ENCODE measurements at regions not wholly inside any gene's neighbourhood (a gene's known extent, or its start where the extent isn't known, plus 50 kb on each side); places are given as distances from the start of the nearest gene placed in this dataset.

DNA sequence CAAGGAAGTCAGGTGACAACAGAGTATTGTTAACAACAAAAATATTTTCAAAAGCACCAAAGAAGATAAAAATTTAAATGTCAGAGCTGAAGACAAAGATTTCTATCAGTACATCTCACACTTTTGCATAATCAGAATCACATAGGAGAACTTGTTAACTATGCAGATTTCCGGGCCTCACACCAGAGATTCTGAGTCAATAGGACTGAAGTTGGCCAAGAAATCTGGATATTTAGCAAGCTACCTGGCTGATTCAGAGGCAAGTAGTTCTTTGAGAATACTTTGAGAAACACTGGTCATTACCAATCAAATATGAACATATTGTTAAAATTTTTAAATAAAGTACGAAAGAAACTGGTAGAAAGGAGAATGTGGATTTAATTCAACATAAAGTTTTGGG lies 80.5 kb upstream of the GLIS3 start:
- Mint-ChIP-seq H3K4me1 (no peaks in the 10 kb centered on the region), H3K36me3 (ENCODE audit: insufficient read depth) (no peaks in the 10 kb centered on the region), H3K9me3 (no peaks in the 10 kb centered on the region), H3K4me3 (no peak overlapping the region), H3K27me3 (peaks cover 10% of the 10 kb centered on the region), H3K27ac (ENCODE audit: low read depth) (no peak overlapping the region)
- ATAC-seq (replicated peaks; ENCODE audit: extremely low read depth, poor library complexity, severe bottlenecking), result no peak
- DNase-seq (ENCODE audit: low spot score in 2 of 2), result no peak

DNA sequence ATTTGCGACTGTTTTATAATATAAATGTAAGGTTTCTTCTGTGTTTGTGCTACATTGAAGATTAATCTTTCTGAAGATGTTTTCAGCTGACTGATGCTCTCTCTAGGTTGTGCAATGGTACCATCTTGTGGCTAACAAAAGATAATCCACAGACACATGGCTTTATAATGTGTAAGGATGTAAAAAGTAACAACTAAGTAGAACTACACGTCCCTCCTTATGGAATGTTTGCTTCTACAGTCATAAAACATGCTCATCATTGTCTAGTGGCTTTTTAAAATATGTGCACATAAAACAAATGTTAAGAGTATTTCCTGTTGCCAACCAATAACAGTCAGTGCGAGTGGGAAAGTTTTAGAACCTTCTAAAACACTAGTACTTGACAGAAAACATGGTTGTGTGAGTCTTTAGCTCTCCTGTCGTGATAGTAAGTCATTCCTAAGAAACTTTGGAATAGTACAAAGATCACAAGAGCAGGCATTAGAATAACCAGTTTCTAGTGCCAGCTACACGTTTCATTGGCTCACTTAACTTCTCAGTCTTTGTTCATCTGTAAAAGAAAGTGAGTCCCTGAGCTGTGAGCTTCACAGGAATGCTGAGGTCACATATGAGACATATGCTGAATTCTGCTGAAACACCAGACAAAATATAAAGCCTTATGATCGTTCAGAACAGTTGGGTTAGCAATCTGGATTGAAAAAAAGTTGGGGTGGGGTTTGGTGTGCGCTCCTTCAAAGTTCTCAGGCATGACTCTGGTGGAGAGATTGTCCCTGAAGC lies 75.7 kb upstream of the GLIS3 start:
- no peak overlapping the region for H3K4me3 Mint-ChIP-seq
- DNase-seq (ENCODE audit: low spot score in 2 of 2) (no peak), ATAC-seq (replicated peaks; ENCODE audit: extremely low read depth, poor library complexity, severe bottlenecking) (no peak)
- peaks cover 45% of the 10 kb centered on the region for H3K27me3 Mint-ChIP-seq
- no peaks in the 10 kb centered on the region for H3K4me1 Mint-ChIP-seq
- H3K36me3 Mint-ChIP-seq (ENCODE audit: insufficient read depth), result no peaks in the 10 kb centered on the region
- H3K9me3 Mint-ChIP-seq, result no peaks in the 10 kb centered on the region
- no peak overlapping the region for H3K27ac Mint-ChIP-seq (ENCODE audit: low read depth)

DNA sequence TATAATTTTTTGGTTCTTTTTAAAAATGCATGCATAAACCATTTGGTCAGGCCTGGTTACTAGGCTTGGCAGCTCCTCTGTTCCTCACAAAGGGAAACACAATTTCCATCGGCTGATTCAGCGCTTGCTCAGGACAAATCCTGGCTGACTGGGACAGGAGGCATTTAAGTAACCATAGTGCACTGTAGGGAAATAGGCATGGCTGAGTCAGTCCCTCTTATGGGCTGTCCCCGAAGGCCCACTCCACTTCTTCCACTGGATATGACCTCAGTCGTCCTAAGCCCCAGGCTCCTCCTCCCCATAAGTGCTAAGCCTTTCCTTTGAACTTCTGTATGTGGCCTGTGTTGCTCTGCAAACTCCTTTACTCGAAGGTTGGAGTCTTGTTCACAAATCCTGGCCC lies 71.2 kb upstream of the GLIS3 start:
- no peaks in the 10 kb centered on the region for H3K9me3 Mint-ChIP-seq
- no peak overlapping the region for H3K4me3 Mint-ChIP-seq
- ATAC-seq (replicated peaks; ENCODE audit: extremely low read depth, poor library complexity, severe bottlenecking), result no peak
- H3K36me3 Mint-ChIP-seq (ENCODE audit: insufficient read depth), result no peaks in the 10 kb centered on the region
- no peaks in the 10 kb centered on the region for H3K4me1 Mint-ChIP-seq
- H3K27ac Mint-ChIP-seq (ENCODE audit: low read depth), result no peak overlapping the region
- peaks cover 61% of the 10 kb centered on the region for H3K27me3 Mint-ChIP-seq
- DNase-seq (ENCODE audit: low spot score in 2 of 2), result no peak

DNA sequence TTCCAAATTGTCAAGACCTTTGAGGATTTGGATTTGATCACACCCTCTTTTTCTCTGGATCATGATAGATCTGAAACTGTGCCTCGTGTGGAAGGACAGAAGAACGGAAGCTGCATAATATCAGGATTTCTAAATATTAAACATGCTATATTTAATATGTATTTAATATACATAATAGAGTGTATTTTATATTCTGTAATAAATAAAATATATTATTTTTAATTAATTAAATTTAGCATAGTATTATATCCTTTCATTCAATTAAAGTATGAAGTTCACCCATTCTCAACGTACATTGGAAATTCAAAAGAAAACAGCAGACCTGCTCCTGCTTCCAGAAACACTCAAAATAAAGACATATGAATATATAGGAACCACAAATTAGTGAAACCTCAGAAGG lies 70.6 kb upstream of the GLIS3 start:
- H3K36me3 Mint-ChIP-seq (ENCODE audit: insufficient read depth), result no peaks in the 10 kb centered on the region
- no peak for ATAC-seq (replicated peaks; ENCODE audit: extremely low read depth, poor library complexity, severe bottlenecking)
- H3K9me3 Mint-ChIP-seq, result no peaks in the 10 kb centered on the region
- H3K4me3 Mint-ChIP-seq, result no peak overlapping the region
- H3K27me3 Mint-ChIP-seq, result peaks cover 55% of the 10 kb centered on the region
- H3K4me1 Mint-ChIP-seq, result no peaks in the 10 kb centered on the region
- no peak for DNase-seq (ENCODE audit: low spot score in 2 of 2)
- no peak overlapping the region for H3K27ac Mint-ChIP-seq (ENCODE audit: low read depth)

DNA sequence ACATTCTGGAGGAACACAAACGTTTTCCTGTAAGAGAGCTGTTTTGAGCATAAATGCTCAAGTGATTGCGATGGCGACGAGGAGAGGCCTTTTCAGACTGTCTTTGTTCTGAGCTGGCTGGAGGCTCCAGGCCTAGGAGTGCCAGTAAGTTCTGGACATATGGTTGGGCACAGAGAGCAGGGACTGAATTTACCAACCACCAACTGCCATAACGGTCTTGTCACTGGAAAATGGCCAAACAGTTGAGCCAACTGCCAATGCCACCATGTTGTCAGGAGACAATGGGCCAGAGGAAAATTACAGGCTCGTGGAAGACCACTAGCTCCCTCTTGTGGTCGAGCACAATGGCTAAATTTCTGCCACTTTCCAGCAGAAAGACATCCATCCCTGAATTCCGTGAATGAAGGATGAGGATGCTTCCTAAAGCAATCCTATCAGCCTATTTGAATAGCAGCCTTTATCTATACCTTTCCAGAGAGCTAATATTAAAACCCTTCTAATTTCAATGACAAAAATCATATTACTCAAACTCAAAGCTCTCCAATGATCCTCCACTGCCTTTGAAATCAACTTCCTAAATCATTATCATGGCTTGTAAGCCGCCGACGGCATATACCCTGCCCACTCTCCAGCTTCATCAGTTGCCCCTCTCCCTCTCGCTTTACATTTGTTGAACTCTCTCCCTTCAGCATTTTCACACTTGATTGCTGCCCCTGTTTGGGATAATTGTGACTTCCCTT lies 66.9 kb upstream of the GLIS3 start:
- no peak overlapping the region for H3K4me3 Mint-ChIP-seq
- peaks cover 27% of the 10 kb centered on the region for H3K27me3 Mint-ChIP-seq
- no peaks in the 10 kb centered on the region for H3K36me3 Mint-ChIP-seq (ENCODE audit: insufficient read depth)
- H3K27ac Mint-ChIP-seq (ENCODE audit: low read depth), result no peak overlapping the region
- no peak for DNase-seq (ENCODE audit: low spot score in 2 of 2)
- no peak for ATAC-seq (replicated peaks; ENCODE audit: extremely low read depth, poor library complexity, severe bottlenecking)
- H3K9me3 Mint-ChIP-seq, result no peaks in the 10 kb centered on the region
- no peaks in the 10 kb centered on the region for H3K4me1 Mint-ChIP-seq

DNA sequence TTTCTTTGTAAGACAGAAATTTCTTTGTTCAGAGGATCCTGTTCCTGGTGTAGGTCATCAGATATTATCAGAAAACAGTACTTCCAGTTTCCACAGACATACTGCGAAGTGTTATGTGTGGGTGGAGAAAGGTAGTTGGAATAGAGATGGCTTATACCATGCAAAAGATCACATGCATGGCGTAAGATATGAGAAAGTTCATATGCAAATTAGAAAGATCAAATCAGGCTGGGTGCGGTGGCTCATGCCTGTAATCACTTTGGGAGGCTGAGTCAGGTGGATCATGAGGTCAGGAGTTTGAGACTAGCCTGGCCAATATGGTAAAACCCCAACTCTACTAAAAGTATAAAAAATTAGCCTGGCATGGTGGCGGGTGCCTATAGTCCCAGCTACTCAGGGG lies 65.2 kb upstream of the GLIS3 start:
- Mint-ChIP-seq H3K4me1 (no peaks in the 10 kb centered on the region), H3K27me3 (peaks cover 14% of the 10 kb centered on the region), H3K9me3 (no peaks in the 10 kb centered on the region), H3K36me3 (ENCODE audit: insufficient read depth) (no peaks in the 10 kb centered on the region), H3K4me3 (no peak overlapping the region), H3K27ac (ENCODE audit: low read depth) (no peak overlapping the region)
- no peak for ATAC-seq (replicated peaks; ENCODE audit: extremely low read depth, poor library complexity, severe bottlenecking)
- no peak for DNase-seq (ENCODE audit: low spot score in 2 of 2)

DNA sequence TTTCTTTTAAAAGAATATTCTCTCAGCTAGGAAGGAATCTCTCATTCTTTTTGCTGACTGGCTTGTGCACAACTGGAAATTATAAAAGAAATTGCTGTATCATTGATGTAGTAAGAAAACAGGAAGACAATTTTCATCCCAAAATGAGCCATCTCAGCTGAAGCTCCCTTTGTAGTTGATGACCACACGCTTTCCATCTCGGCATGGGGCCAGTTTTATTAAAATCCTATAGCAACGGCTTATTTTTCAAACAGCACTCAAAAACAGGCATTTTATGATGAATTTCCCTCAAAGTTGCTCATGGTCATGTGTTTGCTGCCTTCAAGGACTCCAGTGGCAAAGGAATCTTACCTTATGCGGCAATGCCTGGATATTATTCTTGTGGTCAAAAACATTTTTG lies 62.4 kb upstream of the GLIS3 start:
- H3K36me3 Mint-ChIP-seq (ENCODE audit: insufficient read depth), result no peaks in the 10 kb centered on the region
- DNase-seq (ENCODE audit: low spot score in 2 of 2) (no peak), ATAC-seq (replicated peaks; ENCODE audit: extremely low read depth, poor library complexity, severe bottlenecking) (no peak)
- no peaks in the 10 kb centered on the region for H3K4me1 Mint-ChIP-seq
- H3K4me3 Mint-ChIP-seq, result no peak overlapping the region
- no peak overlapping the region for H3K27ac Mint-ChIP-seq (ENCODE audit: low read depth)
- H3K9me3 Mint-ChIP-seq, result no peaks in the 10 kb centered on the region
- peaks cover 16% of the 10 kb centered on the region for H3K27me3 Mint-ChIP-seq

DNA sequence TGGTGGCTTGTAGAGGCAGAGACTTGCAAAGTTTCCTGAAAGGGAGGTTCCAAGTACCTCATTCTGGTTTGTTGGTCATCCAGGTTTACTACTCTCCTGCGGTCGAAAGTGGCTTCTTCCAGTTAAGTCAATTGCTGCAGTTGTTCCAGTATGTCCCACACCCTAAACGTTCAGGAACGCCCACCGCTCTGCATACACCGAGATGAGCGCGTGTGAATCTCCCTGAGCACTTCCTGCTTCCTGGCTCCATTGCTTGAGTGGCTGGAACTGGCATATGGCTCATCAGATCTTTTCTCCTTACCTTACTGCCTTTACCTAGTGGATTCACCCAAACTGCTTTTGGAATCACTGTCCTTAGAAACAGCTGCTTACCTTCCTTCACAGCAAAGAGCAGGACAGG lies 59.1 kb upstream of the GLIS3 start:
- H3K9me3 Mint-ChIP-seq, result no peaks in the 10 kb centered on the region
- no peaks in the 10 kb centered on the region for H3K4me1 Mint-ChIP-seq
- peaks cover 40% of the 10 kb centered on the region for H3K27me3 Mint-ChIP-seq
- no peak overlapping the region for H3K27ac Mint-ChIP-seq (ENCODE audit: low read depth)
- ATAC-seq (replicated peaks; ENCODE audit: extremely low read depth, poor library complexity, severe bottlenecking) (no peak), DNase-seq (ENCODE audit: low spot score in 2 of 2) (no peak)
- no peaks in the 10 kb centered on the region for H3K36me3 Mint-ChIP-seq (ENCODE audit: insufficient read depth)
- no peak overlapping the region for H3K4me3 Mint-ChIP-seq

DNA sequence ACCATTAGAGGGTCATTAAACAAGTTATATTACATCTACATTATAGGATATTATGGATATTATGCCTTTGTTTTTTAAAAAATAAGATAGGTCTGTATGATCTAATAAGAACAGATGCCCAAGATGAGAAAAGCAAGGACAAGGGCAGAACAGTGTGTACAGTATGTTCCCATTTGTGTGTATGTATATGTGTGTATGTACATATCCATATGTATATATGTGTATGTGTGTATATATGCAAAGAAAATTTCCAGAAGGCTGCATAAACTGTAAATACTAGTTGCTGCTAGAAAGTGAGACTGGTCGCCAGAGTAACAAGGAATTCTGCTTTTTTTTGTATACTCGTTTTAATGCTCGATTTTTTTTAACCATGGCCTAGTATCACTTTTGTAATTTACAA lies 58.1 kb upstream of the GLIS3 start:
- no peak overlapping the region for H3K4me3 Mint-ChIP-seq
- H3K36me3 Mint-ChIP-seq (ENCODE audit: insufficient read depth), result no peaks in the 10 kb centered on the region
- no peak overlapping the region for H3K27ac Mint-ChIP-seq (ENCODE audit: low read depth)
- ATAC-seq (replicated peaks; ENCODE audit: extremely low read depth, poor library complexity, severe bottlenecking) (no peak), DNase-seq (ENCODE audit: low spot score in 2 of 2) (no peak)
- H3K27me3 Mint-ChIP-seq, result peaks cover 43% of the 10 kb centered on the region
- no peaks in the 10 kb centered on the region for H3K4me1 Mint-ChIP-seq
- H3K9me3 Mint-ChIP-seq, result no peaks in the 10 kb centered on the region

DNA sequence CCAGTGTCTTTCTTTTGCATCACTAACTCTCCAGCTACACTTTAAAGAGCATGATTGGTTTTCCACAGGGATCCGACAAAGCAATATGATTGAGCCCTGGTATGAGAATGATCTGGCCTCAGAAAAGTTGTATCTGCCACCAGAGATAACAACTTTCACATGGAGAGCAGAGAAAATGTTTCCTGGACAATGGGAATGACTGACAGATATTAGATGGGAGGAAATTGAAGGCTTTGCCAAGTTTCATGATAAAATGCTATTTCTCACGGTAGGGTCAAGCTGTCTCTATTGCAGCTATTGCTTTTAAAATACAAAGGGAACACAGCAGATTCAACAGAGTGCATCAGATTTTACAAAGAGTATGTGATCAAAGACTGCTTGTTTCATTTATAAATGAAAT lies 56.4 kb upstream of the GLIS3 start:
- Mint-ChIP-seq H3K36me3 (ENCODE audit: insufficient read depth) (no peaks in the 10 kb centered on the region), H3K4me3 (no peak overlapping the region), H3K27ac (ENCODE audit: low read depth) (no peak overlapping the region), H3K9me3 (no peaks in the 10 kb centered on the region), H3K27me3 (peaks cover 43% of the 10 kb centered on the region), H3K4me1 (no peaks in the 10 kb centered on the region)
- DNase-seq (ENCODE audit: low spot score in 2 of 2) (no peak), ATAC-seq (replicated peaks; ENCODE audit: extremely low read depth, poor library complexity, severe bottlenecking) (no peak)

DNA sequence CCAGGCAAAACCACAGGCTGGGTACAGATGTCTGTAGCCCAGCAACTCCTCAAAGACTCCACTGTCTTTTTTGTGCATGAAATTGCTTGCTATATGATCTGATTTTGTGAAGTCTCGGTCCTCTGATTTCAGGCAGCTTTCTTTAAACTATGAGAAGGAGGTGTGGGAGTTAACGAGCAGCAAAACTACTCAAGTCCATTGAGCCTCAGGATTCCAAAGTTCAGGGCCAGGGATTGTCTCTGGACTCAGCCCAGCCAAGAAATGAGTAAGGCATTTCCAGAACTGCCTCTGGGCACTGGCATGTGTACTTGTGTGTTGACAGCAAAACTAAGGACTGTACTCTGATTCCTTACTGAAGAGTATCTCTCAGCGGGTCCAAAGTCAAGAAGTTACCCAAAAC lies 53.4 kb upstream of the GLIS3 start:
- ATAC-seq (replicated peaks; ENCODE audit: extremely low read depth, poor library complexity, severe bottlenecking) (no peak), DNase-seq (ENCODE audit: low spot score in 2 of 2) (no peak)
- no peaks in the 10 kb centered on the region for H3K9me3 Mint-ChIP-seq
- H3K36me3 Mint-ChIP-seq (ENCODE audit: insufficient read depth), result no peaks in the 10 kb centered on the region
- no peak overlapping the region for H3K4me3 Mint-ChIP-seq
- H3K27ac Mint-ChIP-seq (ENCODE audit: low read depth), result no peak overlapping the region
- H3K4me1 Mint-ChIP-seq, result no peaks in the 10 kb centered on the region
- peaks cover 40% of the 10 kb centered on the region for H3K27me3 Mint-ChIP-seq

DNA sequence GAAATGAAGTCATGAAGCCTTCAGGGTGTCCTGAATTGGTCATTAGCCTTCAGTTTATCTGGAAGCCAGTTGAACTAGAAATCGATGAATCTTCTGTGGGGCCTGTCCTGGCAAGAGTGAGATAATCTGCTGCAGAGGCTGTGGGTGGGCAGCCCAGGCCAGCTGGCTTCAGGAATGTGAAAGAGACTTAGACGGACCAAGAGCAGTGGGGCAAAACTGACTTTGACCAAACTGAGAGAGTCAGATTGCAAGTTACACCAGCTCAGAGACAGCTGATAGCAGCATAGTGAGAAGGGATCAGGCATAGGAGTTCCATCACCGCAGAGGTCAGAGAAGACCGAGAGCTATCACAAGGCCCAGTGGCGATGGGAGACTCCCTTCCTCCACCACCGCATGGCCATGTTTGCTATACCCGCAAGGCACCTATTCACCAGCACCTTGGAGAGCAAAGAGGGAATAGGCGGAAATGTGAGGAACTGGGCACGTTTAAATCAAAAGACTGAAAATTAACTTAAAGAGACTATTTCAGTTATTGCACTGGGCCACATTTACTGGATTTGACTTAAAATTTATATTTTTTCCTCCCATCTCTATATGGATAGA lies 50.0 kb upstream of the GLIS3 start:
- Mint-ChIP-seq H3K4me1 (peaks cover 4% of the 10 kb centered on the region), H3K4me3 (no peak overlapping the region), H3K27me3 (peaks cover 28% of the 10 kb centered on the region), H3K27ac (ENCODE audit: low read depth) (no peak overlapping the region), H3K36me3 (ENCODE audit: insufficient read depth) (no peaks in the 10 kb centered on the region), H3K9me3 (no peaks in the 10 kb centered on the region)
- ATAC-seq (replicated peaks; ENCODE audit: extremely low read depth, poor library complexity, severe bottlenecking), result no peak
- DNase-seq (ENCODE audit: low spot score in 2 of 2), result no peak

Measured in central memory CD8-positive, alpha-beta T cell (primary cell).